Activated CD4-positive, alpha-beta T cell treated with anti-CD3 and anti-CD28 coated beads, Interleukin-2, amount 10 ng/mL, durations not matched to agents 24 days and 14 days (primary cell): ENCODE measurements at regions not wholly inside any gene's neighbourhood (a gene's known extent, or its start where the extent isn't known, plus 50 kb on each side); places are given as distances from the start of the nearest gene placed in this dataset.
"Not testable (repeated sequence)": the region's sequence is repeated elsewhere in the genome, so short reads cannot be mapped to it uniquely, and the experiment has no call there.

Experiments
- DNase-seq: peaks from one replicate; pipeline ENCODE4 v3.0.0; 2022
- H3K27ac Mint-ChIP-seq: one replicate; pipeline ENCODE4 v1.8.0; 2022; ENCODE audit warnings: mild to moderate bottlenecking, mixed read lengths
- H3K27me3 Mint-ChIP-seq: one replicate; pipeline ENCODE4 v1.8.0; 2022; ENCODE audit warnings: mixed read lengths
- H3K36me3 Mint-ChIP-seq: one replicate; pipeline ENCODE4 v1.8.0; 2022; ENCODE audit warnings: low read depth, mild to moderate bottlenecking, mixed read lengths
- H3K4me1 Mint-ChIP-seq: one replicate; pipeline ENCODE4 v1.8.0; 2021; ENCODE audit warnings: mixed read lengths
- H3K4me3 Mint-ChIP-seq: one replicate; pipeline ENCODE4 v1.8.0; 2022; ENCODE audit warnings: mild to moderate bottlenecking, moderate library complexity, mixed read lengths
- H3K9me3 Mint-ChIP-seq: one replicate; pipeline ENCODE4 v1.8.0; 2021; ENCODE audit warnings: mixed read lengths
- intact Hi-C: fragments of 100-400 bp; cut with micrococcal nuclease; formaldehyde crosslinking; loops from one replicate; pipeline ENCODE4 v1.15.1; 2023

DNA sequence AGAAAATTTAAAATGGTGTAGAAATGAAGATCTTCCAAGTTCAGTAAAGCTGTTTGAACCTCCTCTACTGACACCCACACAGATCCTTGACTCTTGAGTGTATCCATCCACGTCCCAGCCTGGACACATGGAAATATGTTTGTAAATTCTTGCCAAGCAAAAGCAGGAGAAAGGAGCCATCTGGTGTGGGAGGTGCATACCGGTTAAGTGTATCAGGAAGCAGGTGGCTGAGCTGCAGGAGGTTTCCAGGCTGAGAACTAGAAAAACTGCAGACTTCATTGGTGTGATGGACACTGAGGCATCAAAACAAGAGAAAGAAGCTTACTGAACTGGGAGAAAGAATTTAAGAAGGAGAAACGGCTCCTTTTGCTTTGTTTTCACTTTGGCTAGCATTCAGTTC, 229.9 kb upstream of the GRIK2 start:
- intact Hi-C loops = no loop called here
- H3K36me3 Mint-ChIP-seq = no peaks in the 10 kb centered on the region

DNA sequence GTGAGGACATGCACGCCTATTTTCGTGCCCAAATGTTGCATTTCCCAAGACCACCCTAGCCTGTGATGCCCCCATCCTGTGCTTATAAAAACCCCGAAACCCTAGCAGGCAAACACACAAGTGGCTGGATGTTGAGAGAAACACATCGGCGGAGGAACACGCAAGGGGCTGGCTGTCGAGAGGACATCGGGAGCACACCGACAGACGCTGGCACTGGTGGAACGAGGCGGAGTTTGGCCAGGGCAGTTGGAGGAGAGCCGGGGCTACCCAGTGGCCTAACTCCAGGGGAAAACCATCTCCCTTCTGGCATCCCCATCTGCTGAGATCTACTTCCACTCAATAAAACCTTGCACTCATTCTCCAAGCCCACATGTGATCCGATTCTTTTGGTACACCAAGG, 225.9 kb upstream of the GRIK2 start:
- no peak overlapping the region for H3K27ac Mint-ChIP-seq
- no peaks in the 10 kb centered on the region for H3K9me3 Mint-ChIP-seq
- no peak for DNase-seq
- no peaks in the 10 kb centered on the region for H3K36me3 Mint-ChIP-seq
- H3K4me1 Mint-ChIP-seq = no peaks in the 10 kb centered on the region
- H3K27me3 Mint-ChIP-seq = no peaks in the 10 kb centered on the region
- intact Hi-C loops = no loop called here
- no peak overlapping the region for H3K4me3 Mint-ChIP-seq

More for the DNA sequence above, 229.9 kb upstream of the GRIK2 start:
- H3K27ac Mint-ChIP-seq = no peak overlapping the region
- H3K4me3 Mint-ChIP-seq = no peak overlapping the region
- no peaks in the 10 kb centered on the region for H3K27me3 Mint-ChIP-seq
- no peaks in the 10 kb centered on the region for H3K9me3 Mint-ChIP-seq
- H3K4me1 Mint-ChIP-seq = no peaks in the 10 kb centered on the region
- no peak for DNase-seq

DNA sequence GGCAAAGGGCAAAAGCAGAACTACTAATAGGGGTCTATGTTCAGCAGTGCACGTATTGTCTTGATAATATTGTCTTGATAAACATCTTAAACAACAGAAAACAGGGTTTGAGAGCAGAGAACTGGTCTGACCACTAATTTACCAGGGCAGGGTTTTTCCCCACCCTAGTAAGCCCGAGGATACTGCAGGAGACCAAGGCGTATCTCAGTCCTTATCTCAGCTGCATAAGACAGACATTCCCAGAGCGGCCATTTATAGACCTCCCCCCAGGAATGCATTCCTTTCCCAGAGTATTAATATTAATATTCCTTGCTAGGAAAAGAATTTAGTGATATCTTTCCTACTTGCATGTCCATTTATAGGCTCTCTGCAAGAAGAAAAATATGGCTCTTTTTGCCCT, 222.5 kb upstream of the GRIK2 start:
- H3K36me3 Mint-ChIP-seq, DNase-seq, H3K27ac Mint-ChIP-seq, H3K4me3 Mint-ChIP-seq, intact Hi-C loops, H3K4me1 Mint-ChIP-seq, H3K9me3 Mint-ChIP-seq, H3K27me3 Mint-ChIP-seq: not testable (repeated sequence)

DNA sequence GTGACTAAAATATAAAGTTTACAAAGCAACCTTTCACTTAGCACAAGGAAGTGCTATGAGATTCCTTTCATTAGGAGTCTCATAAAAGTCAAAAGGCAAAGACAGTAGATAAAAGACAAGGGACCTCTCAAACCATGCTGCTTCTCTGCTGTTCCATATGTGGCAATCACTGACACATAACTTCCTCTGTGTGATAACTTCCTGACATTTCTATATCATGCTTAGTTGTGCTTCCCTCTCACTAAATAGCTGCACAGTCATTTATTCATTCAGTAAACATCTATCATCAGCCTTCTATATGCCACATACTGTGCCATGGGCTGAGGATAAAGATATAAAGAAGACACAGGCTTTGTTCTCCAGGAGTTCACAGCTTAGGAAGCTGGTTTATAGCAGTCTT, 214.8 kb upstream of the GRIK2 start:
- H3K9me3 Mint-ChIP-seq = no peaks in the 10 kb centered on the region
- H3K4me1 Mint-ChIP-seq = no peaks in the 10 kb centered on the region
- no peaks in the 10 kb centered on the region for H3K27me3 Mint-ChIP-seq
- no peak overlapping the region for H3K4me3 Mint-ChIP-seq
- intact Hi-C loops = no loop called here
- no peak for DNase-seq
- no peak overlapping the region for H3K27ac Mint-ChIP-seq
- H3K36me3 Mint-ChIP-seq = no peaks in the 10 kb centered on the region

DNA sequence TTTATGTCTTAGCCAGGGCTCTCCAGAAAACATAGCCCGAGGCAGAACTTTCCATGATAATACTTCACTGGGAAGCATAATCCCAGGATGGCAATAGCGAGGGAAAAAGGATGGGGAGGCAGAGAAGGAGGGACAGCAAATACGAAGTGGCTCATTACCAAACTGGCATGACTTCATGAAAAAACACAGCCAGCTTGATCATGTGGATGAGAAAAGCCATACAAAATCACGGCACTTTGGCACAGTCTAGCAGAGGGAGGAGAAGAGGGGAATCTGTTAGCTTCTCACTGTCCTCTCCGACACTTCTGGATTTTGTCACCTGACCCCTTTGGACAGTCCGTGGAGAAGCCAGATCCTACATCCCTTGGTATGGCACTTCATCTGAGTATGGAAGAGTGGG, 212.5 kb upstream of the GRIK2 start:
- no peaks in the 10 kb centered on the region for H3K36me3 Mint-ChIP-seq
- DNase-seq = no peak
- intact Hi-C loops = no loop called here
- H3K27me3 Mint-ChIP-seq = no peaks in the 10 kb centered on the region
- no peaks in the 10 kb centered on the region for H3K9me3 Mint-ChIP-seq
- H3K4me3 Mint-ChIP-seq = no peak overlapping the region
- H3K27ac Mint-ChIP-seq = no peak overlapping the region
- H3K4me1 Mint-ChIP-seq = no peaks in the 10 kb centered on the region

DNA sequence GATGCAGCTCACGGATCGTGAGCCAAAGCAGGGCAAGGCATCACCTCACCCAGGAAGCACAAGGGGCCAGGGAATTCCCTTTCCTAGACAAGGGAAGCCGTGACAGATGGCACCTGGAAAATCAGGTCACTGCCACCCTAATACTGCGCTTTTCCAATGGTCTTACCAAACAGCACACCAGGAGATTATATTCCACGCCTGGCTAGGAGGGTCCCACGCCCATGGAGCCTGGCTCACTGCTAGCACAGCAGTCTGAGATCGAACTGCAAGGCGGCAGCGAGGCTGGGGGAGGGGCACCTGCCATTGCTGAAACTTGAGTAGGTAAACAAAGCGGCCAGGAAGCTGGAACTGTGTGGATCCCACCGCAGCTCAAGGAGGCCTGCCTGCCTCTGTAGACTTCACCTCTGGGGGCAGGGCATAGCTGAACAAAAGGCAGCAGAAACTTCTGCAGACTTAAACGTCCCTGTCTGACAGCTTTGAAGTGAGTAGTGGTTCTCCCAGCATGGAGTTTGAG, 205.2 kb upstream of the GRIK2 start:
- H3K36me3 Mint-ChIP-seq, H3K4me1 Mint-ChIP-seq, H3K9me3 Mint-ChIP-seq, intact Hi-C loops, H3K27me3 Mint-ChIP-seq, H3K4me3 Mint-ChIP-seq, H3K27ac Mint-ChIP-seq, DNase-seq: not testable (repeated sequence)

DNA sequence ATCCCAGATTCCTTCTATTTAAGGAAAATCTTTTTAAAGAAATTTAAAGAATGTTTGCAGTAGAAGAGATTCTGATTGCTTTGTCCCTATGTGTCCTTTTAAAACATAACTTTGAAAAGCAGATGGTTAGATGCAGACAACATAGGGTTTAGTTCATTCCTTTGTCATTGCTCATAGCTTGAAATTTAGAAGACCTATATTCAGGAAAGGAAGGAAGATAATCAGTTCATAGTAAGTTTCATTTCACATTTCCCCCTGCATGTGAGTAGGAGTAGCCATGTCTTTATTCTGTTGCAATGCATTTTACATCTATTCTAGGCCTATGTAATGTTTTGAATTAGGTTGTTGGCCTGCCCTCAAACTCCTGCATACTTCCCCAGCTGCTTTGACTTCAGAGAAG, 197.9 kb upstream of the GRIK2 start:
- no peak for DNase-seq
- no peaks in the 10 kb centered on the region for H3K9me3 Mint-ChIP-seq
- H3K4me1 Mint-ChIP-seq = no peaks in the 10 kb centered on the region
- H3K27me3 Mint-ChIP-seq = no peaks in the 10 kb centered on the region
- no peaks in the 10 kb centered on the region for H3K36me3 Mint-ChIP-seq
- H3K4me3 Mint-ChIP-seq = no peak overlapping the region
- intact Hi-C loops = no loop called here
- no peak overlapping the region for H3K27ac Mint-ChIP-seq

DNA sequence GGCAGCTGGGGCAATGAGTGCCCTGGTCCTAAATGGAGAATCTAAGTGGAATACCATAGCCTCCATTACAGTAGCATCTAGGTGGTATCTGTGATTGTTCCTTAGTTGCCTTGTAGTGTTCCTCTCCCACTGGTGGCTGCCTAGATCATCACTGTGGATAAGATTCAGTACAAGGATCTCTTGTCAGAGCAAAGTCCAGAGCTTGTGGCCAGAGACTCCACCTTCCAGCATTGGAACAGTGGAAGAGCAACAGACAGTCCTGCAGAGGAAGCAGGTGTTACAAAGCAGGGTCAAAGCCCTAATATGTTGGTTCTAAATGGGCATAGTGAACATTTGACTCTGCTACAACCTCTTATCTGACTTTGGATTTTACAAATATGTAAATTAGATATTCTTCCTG, 194.1 kb upstream of the GRIK2 start:
- Mint-ChIP-seq H3K36me3 (no peaks in the 10 kb centered on the region), H3K27ac (no peak overlapping the region), H3K27me3 (no peaks in the 10 kb centered on the region)

DNA sequence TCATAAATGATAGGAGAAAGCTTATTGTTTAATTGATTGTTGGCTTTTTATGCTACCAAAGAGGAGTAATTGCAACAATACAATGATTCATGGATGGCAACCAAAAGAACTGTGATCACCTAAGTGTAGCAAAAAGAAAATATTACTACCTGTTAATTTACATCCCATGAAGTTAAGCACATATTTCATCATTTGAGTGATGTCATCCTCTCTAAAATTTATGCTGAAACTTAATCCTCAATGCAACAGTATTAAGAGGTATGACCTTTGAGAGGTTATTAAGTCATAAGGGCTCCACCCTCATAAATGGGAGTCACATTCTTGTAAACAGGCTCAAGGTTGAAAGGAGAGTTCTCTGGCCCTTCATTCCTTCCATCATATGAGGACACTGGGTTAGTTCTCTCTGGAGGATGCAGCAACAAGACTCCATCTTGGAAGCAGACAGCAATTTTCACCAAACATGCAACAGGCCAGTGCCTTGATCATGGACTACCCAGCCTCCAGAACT, 190.6 kb upstream of the GRIK2 start:
- no peaks in the 10 kb centered on the region for H3K4me1 Mint-ChIP-seq
- H3K9me3 Mint-ChIP-seq = no peaks in the 10 kb centered on the region
- intact Hi-C loops = no loop called here

More for the DNA sequence above, 194.1 kb upstream of the GRIK2 start:
- intact Hi-C loops = no loop called here
- Mint-ChIP-seq H3K9me3 (no peaks in the 10 kb centered on the region), H3K4me3 (no peak overlapping the region), H3K4me1 (no peaks in the 10 kb centered on the region)
- DNase-seq = no peak

DNA sequence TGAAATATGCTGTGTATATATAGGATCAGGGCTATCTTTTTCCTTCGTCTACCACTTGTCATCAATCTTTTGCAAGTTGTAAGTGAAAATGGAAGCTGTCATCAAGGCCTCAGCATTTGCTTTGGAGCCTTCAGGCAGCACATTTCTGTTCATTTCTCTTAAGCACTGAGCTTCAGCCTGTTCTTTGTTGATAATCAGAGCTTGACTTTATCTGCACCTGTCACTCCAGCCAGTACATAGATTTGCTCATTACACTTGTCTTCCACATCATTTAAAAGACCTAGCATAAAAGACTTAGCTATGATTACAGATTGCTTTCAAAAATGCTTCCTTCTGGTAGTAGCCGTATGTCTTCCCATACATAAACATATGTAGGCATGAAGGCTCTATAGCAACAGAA, 189.8 kb upstream of the GRIK2 start:
- Mint-ChIP-seq H3K4me3 (no peak overlapping the region), H3K27ac (no peak overlapping the region), H3K36me3 (no peaks in the 10 kb centered on the region), H3K27me3 (no peaks in the 10 kb centered on the region), H3K9me3 (no peaks in the 10 kb centered on the region), H3K4me1 (no peaks in the 10 kb centered on the region)
- DNase-seq = no peak
- intact Hi-C loops = no loop called here

More for the DNA sequence above, 190.6 kb upstream of the GRIK2 start:
- Mint-ChIP-seq H3K27me3 (no peaks in the 10 kb centered on the region), H3K4me3 (no peak overlapping the region), H3K27ac (no peak overlapping the region), H3K36me3 (no peaks in the 10 kb centered on the region)
- DNase-seq = no peak

DNA sequence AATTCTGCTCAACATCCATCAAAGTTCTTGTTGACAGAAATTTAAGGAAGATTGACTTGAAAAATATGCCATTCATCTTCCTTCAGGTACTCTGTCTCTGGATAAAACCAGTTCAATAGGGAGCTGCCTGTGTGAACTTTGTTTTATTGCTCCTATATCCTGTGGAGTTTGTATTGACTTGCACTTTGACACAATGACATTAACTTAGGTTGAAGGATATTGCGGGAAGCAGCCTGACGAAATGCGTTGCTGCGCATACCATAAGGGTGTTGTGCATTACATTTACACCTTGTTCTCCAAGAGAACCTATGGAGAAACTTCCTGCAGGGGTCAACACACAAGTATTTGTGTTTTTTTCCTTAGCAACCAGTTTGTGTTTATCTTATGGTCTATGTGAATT, 185.4 kb upstream of the GRIK2 start:
- Mint-ChIP-seq H3K27me3 (no peaks in the 10 kb centered on the region), H3K27ac (no peak overlapping the region), H3K36me3 (no peaks in the 10 kb centered on the region), H3K4me3 (no peak overlapping the region), H3K9me3 (no peaks in the 10 kb centered on the region), H3K4me1 (no peaks in the 10 kb centered on the region)
- no peak for DNase-seq
- intact Hi-C loops = no loop called here

DNA sequence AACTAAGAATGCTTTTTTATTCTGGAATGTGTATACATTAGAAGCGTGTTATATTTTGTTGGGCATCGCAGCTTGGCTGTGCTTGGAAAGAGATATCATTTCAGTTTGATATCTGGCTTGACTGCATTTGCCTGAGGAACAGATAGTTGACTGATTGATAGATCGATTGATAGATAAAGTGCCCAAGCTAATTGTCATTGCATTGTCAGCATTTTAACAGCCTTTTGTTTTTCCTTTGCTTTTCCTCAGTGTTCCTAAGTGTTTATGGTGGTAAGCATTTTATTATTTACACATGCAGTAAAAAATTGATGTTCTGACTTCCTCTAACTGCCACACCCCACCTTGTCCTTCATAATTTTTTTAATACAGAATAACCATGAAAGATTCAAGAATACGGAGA, 180.9 kb upstream of the GRIK2 start:
- H3K4me3 Mint-ChIP-seq = no peak overlapping the region
- H3K27ac Mint-ChIP-seq = no peak overlapping the region
- intact Hi-C loops = no loop called here
- H3K36me3 Mint-ChIP-seq = no peaks in the 10 kb centered on the region
- DNase-seq = no peak
- H3K27me3 Mint-ChIP-seq = no peaks in the 10 kb centered on the region
- H3K9me3 Mint-ChIP-seq = no peaks in the 10 kb centered on the region
- no peaks in the 10 kb centered on the region for H3K4me1 Mint-ChIP-seq

DNA sequence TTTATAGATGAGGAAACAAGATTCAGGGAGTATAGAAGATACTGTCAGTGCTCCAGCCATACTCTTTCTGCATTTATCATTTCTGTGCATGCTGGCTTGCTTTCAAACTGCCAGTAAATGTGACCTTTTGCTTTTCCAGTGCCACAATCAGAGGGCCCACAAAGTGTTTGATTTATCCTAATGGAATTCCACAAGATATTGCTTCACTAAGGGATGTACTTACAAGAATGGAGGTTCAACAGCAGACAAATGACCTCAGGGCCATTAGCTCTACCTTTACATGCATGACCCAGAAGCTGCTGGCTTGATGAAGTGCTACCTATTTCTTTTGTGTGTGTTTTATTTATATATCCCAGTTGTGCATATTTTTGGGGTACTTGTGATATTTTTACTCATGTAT, 171.5 kb upstream of the GRIK2 start:
- no peaks in the 10 kb centered on the region for H3K36me3 Mint-ChIP-seq
- H3K27ac Mint-ChIP-seq = no peak overlapping the region
- no peak overlapping the region for H3K4me3 Mint-ChIP-seq
- no peaks in the 10 kb centered on the region for H3K4me1 Mint-ChIP-seq
- DNase-seq = no peak
- peaks cover 3% of the 10 kb centered on the region for H3K9me3 Mint-ChIP-seq
- intact Hi-C loops = no loop called here
- no peaks in the 10 kb centered on the region for H3K27me3 Mint-ChIP-seq

DNA sequence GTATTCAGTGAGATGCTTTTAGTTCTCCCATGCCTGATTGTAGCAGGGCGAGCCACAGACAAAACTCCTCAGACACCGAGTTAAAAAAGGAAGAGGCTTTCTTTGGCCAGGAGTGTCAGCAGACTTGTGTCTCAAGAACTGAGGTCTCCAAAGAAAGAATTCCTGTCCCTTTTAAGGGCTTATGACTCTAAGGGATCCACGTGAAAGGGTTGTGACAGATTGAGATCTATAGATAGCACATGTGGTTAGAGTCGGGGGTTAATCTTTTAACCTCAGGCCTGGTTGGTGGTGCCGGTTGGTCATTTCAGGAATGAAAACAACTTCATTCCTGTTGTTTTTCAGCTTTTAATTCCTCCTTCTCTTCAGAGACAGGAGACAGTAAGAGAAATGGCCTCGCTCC, 168.8 kb upstream of the GRIK2 start:
- DNase-seq = no peak
- H3K27me3 Mint-ChIP-seq = no peaks in the 10 kb centered on the region
- no peak overlapping the region for H3K27ac Mint-ChIP-seq
- no peak overlapping the region for H3K4me3 Mint-ChIP-seq
- intact Hi-C loops = no loop called here
- H3K9me3 Mint-ChIP-seq = peaks cover 3% of the 10 kb centered on the region
- no peaks in the 10 kb centered on the region for H3K4me1 Mint-ChIP-seq
- no peaks in the 10 kb centered on the region for H3K36me3 Mint-ChIP-seq

DNA sequence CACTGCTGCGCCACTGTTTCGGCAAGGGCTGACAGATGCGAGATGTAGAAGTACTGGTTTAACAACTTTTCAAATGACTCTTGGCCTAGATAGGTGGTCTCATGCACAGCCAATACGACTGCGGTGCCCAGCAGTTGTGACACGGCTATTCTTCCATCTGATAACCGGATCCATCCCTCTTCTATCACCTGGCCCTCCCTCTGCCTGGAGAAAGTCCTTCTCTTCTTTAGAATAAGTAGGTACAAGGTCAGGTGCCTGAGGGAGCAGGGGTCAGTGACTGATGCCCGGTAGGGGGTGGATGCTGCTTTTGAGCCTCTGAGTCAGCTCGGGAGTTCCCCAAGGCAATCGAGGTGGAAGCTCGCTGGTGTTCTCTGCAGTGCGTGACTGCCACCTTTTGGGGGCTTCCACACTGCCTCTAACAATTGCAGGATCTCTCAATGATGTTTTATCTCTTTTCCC, 166.8 kb upstream of the GRIK2 start:
- intact Hi-C loops = no loop called here
- H3K4me1 Mint-ChIP-seq = no peaks in the 10 kb centered on the region
- peaks cover 8% of the 10 kb centered on the region for H3K9me3 Mint-ChIP-seq
- no peak overlapping the region for H3K4me3 Mint-ChIP-seq
- H3K27ac Mint-ChIP-seq = no peak overlapping the region
- no peak for DNase-seq
- no peaks in the 10 kb centered on the region for H3K36me3 Mint-ChIP-seq
- H3K27me3 Mint-ChIP-seq = no peaks in the 10 kb centered on the region
